Gastroesophageal sphincter (tissue), 3 donors: ENCODE measurements at regions not wholly inside any gene's neighbourhood (a gene's known extent, or its start where the extent isn't known, plus 50 kb on each side); places are given as distances from the start of the nearest gene placed in this dataset.

Source experiments
- POLR2A ChIP-seq, 2 donors: fragments of 450-650 bp; IDR thresholded peaks; one replicate each; pipeline ENCODE4 v1.6.1; 2017; ENCODE audit warnings: antibody characterized with exemption in 2 of 2, mild to moderate bottlenecking in 2 of 2, moderate library complexity in 1 of 2
- POLR2AphosphoS5 ChIP-seq: sonication (generic); formaldehyde crosslinking; IDR thresholded peaks from one replicate; pipeline ENCODE4 v1.6.1; 2017; ENCODE audit warnings: antibody characterized with exemption
- TF ChIP-seq, protein P1 (sequence below), 4 experiments: fragments of 200-600 bp in 2 of 4; fragments of 450-650 bp in 2 of 4; sonication (generic) in 1 of 4; IDR thresholded peaks; one replicate each; pipeline ENCODE4 v1.5.1; 2017 to 2019; ENCODE audit warnings: antibody characterized with exemption in 4 of 4, mild to moderate bottlenecking in 2 of 4, moderate library complexity in 2 of 4

DNA sequence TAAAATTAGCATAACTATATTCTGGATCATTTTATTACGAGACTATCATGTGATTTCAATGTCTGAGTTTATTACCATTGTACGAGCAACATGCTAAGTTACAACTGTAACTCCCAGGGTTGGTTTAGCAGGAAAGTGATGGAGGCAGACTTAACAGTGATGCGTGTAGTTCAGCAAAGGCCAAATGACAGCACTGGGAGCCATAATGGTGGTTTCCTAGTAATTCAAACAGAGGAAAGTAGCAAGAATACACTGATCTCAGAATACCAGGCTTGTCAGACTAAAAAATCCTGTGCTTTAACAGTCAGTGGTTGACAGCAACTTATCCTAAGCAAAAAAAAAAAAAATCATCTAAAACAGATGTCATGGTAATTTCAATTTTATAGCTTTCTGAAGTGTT, 229.6 kb downstream of the KLF12 start:
- TF ChIP-seq POLR2A (IDR thresholded peaks at IDR 0.05) = no peak
- TF ChIP-seq, protein P1, sequence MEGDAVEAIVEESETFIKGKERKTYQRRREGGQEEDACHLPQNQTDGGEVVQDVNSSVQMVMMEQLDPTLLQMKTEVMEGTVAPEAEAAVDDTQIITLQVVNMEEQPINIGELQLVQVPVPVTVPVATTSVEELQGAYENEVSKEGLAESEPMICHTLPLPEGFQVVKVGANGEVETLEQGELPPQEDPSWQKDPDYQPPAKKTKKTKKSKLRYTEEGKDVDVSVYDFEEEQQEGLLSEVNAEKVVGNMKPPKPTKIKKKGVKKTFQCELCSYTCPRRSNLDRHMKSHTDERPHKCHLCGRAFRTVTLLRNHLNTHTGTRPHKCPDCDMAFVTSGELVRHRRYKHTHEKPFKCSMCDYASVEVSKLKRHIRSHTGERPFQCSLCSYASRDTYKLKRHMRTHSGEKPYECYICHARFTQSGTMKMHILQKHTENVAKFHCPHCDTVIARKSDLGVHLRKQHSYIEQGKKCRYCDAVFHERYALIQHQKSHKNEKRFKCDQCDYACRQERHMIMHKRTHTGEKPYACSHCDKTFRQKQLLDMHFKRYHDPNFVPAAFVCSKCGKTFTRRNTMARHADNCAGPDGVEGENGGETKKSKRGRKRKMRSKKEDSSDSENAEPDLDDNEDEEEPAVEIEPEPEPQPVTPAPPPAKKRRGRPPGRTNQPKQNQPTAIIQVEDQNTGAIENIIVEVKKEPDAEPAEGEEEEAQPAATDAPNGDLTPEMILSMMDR (IDR thresholded peaks at IDR 0.05) = no peak
- TF ChIP-seq POLR2AphosphoS5 = no peak
